HS-5 (cell line): ENCODE measurements at regions not wholly inside any gene's neighbourhood (a gene's known extent, or its start where the extent isn't known, plus 50 kb on each side); places are given as distances from the start of the nearest gene placed in this dataset.

Experiments used
- DNase-seq: peaks from one replicate; pipeline ENCODE4 v3.0.0-alpha.2; 2012; ENCODE audit warnings: low read depth

- no peak for DNase-seq
Measured at GRCh38 chr1:172952516-172952915, 98.2 kb downstream of the TNFSF18 start.

GRCh38 chr1:172954476-172955150 is 96.1 kb downstream of the TNFSF18 start:
- DNase-seq: no peak

GRCh38 chr1:172955161-172955815 is 95.5 kb downstream of the TNFSF18 start:
- DNase-seq: peak; percentile 90

GRCh38 chr1:172956871-172957270 is 93.9 kb downstream of the TNFSF18 start:
- DNase-seq: no peak

- no peak for DNase-seq
Measured at GRCh38 chr1:172957491-172957890, 93.2 kb downstream of the TNFSF18 start.

- DNase-seq: no peak
Measured at GRCh38 chr1:172959571-172959970, 91.2 kb downstream of the TNFSF18 start.

- DNase-seq: no peak
Measured at GRCh38 chr1:172960019-172960418, 90.7 kb downstream of the TNFSF18 start.

GRCh38 chr1:172960454-172961208 is 90.1 kb downstream of the TNFSF18 start:
- no peak for DNase-seq

- no peak for DNase-seq
Measured at GRCh38 chr1:172964864-172965263, 85.9 kb downstream of the TNFSF18 start.

GRCh38 chr1:172966844-172967540 is 83.7 kb downstream of the TNFSF18 start:
- DNase-seq: no peak

- no peak for DNase-seq
Measured at GRCh38 chr1:172967936-172968335, 82.8 kb downstream of the TNFSF18 start.

GRCh38 chr1:172969611-172970010 is 81.1 kb downstream of the TNFSF18 start:
- no peak for DNase-seq

- DNase-seq: no peak
Measured at GRCh38 chr1:172970186-172970585, 80.6 kb downstream of the TNFSF18 start.

GRCh38 chr1:172971241-172971640 is 79.5 kb downstream of the TNFSF18 start:
- no peak for DNase-seq

- no peak for DNase-seq
Measured at GRCh38 chr1:172972258-172972657, 78.5 kb downstream of the TNFSF18 start.

GRCh38 chr1:172973424-172973823 is 77.3 kb downstream of the TNFSF18 start:
- no peak for DNase-seq

GRCh38 chr1:172976222-172977041 is 74.3 kb downstream of the TNFSF18 start:
- no peak for DNase-seq

- DNase-seq: no peak
Measured at GRCh38 chr1:172977296-172978017, 73.3 kb downstream of the TNFSF18 start.

GRCh38 chr1:172978595-172978994 is 72.1 kb downstream of the TNFSF18 start:
- DNase-seq: no peak

GRCh38 chr1:172979828-172980227 is 70.9 kb downstream of the TNFSF18 start:
- no peak for DNase-seq

GRCh38 chr1:172980456-172980855 is 70.3 kb downstream of the TNFSF18 start:
- no peak for DNase-seq
